Astrocyte of the cerebellum (primary cell): ENCODE measurements at regions not wholly inside any gene's neighbourhood (a gene's known extent, or its start where the extent isn't known, plus 50 kb on each side); places are given as distances from the start of the nearest gene placed in this dataset.
A peak's percentile ranks its signal among the peaks of the same experiment; 100 is the strongest.

Source experiments
- DNase-seq: peaks from one replicate; pipeline ENCODE4 v3.0.0-alpha.2; 2011; ENCODE audit warnings: low read depth
- H3K4me3 ChIP-seq: 2 replicates; pipeline ENCODE4 v1.5.1; 2011; ENCODE audit warnings: mild to moderate bottlenecking, low read depth, low read length, moderate library complexity
- in situ Hi-C: cut with HindIII; loops from 2 replicates; pipeline ENCODE4 v1.10.0; 2017; ENCODE audit warnings: low sequenced_read_pairs
- TF ChIP-seq, protein P1 (sequence below): IDR thresholded peaks from 2 replicates; pipeline ENCODE4 v1.5.1; 2012; ENCODE audit warnings: low read length, low read depth, moderate library complexity, mild to moderate bottlenecking; ENCODE audit errors: missing control alignments

DNA sequence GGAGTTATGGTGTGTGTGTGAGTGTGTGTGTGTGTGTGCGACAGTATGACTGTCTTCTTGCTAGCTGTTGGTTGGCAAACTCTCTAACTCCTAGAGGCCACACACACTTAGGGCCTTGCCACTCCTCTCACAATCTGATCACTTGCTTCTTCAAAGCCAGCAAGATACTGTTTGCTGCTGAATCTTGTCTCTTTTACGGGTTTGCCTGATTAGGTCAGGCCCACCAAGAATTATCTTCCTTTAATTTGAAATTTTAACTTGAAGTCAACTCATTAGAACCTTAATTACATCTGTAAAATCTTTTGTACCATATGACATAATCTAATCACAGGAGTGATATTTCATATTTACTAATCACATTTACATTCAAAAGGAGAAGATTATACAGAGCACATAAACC lies 359.2 kb upstream of the SGCG start:
- in situ Hi-C loops: no loop called here
- TF ChIP-seq, protein P1, sequence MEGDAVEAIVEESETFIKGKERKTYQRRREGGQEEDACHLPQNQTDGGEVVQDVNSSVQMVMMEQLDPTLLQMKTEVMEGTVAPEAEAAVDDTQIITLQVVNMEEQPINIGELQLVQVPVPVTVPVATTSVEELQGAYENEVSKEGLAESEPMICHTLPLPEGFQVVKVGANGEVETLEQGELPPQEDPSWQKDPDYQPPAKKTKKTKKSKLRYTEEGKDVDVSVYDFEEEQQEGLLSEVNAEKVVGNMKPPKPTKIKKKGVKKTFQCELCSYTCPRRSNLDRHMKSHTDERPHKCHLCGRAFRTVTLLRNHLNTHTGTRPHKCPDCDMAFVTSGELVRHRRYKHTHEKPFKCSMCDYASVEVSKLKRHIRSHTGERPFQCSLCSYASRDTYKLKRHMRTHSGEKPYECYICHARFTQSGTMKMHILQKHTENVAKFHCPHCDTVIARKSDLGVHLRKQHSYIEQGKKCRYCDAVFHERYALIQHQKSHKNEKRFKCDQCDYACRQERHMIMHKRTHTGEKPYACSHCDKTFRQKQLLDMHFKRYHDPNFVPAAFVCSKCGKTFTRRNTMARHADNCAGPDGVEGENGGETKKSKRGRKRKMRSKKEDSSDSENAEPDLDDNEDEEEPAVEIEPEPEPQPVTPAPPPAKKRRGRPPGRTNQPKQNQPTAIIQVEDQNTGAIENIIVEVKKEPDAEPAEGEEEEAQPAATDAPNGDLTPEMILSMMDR: no peak
- no peak for DNase-seq
- H3K4me3 ChIP-seq: no peak overlapping the region

DNA sequence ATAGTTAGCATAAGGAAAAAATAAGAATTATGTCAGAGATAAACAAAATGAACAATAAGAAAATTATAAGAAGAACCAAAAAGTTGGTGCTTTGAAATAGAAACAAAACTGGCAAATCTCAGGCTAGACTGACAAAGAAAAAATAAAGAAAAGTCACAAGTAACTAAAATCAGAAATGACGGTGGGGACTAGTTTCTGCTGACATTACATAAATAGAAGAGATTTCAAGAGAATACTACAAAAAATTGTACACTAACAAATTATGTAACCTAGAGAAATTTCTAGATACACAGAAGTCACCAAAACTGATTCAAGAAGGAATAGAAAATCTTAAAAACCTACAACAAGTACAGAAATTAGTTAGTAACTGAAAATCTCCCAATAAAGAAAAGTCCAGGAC lies 355.6 kb upstream of the SGCG start:
- TF ChIP-seq, protein P1: no peak
- H3K4me3 ChIP-seq: no peak overlapping the region
- DNase-seq: no peak
- in situ Hi-C loops: no loop called here

DNA sequence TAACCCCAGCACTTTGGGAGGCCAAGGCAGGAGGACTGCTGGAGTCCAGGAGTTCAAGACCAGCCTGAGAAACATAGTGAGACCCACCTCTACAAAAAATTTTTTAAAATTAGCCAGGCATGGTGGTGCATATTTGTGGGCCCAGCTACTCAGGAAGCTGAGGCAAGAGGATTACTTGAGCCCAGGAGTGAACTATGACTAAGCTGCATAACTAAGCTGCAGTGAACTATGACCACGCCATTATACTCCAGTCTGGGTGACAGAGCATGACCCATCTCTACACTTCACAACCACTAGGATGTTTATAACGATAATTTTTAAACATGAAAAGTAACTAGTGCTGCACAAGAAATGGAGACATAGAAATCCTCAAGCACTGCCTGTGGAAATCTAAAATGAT lies 352.7 kb upstream of the SGCG start:
- in situ Hi-C loops: no loop called here
- H3K4me3 ChIP-seq: no peak overlapping the region
- no peak for DNase-seq
- TF ChIP-seq, protein P1: no peak

DNA sequence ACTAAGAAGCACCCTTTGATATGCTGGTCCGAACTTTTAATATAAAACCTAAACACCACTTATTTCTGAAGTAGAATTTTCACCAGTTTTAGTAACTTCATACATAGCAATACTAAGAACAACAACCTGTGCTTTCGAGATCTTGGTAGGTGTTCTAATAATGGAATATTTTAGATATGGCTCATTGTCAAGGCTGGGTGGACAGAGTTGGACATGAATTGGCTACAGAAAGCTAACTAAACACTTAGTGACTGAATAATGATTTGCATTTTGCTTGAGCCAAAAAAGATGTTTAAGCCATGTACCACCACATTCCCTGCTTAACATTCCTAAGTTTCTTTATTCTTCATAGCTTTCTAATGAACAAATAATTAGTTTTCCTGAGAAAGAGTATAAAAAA lies 344.3 kb upstream of the SGCG start:
- TF ChIP-seq, protein P1: no peak
- in situ Hi-C loops: no loop called here

DNA sequence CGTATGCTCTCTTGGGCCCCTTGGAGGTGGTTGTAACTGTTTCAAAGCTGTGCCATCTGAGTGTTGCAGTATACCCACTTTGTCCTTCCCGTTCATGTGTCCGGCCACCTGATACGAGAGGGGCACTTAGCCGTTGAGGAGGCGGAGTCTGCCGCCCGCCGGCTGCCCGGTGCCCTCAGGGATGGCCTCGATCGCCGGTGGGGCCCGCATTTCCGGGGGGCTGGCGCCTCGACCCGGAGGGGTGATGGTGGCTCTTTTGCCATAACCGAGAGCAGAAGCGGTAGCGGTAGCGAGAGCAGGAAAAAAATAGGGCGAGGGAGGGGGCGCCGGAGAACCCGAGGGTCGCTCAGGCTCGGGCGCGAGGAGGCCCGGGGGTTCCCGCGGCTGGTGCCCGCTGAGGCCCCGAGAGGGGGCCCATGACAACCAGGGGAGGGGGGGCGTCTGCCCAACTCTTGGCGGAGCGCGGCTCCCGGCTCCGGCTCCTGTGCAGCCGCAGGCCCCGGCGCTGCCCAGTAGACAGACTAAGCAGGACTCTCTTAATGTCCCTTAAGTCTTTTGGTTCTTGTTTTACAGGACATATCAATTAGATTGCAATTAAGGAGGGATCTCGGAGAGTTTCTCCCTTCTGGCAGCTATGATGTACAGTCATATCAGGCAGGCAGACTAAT lies 342.7 kb upstream of the SGCG start:
- H3K4me3 ChIP-seq: peak overlapping the region; percentile 31
- no peak for DNase-seq
- in situ Hi-C loops: no loop called here
- TF ChIP-seq, protein P1: no peak

More for the DNA sequence above, 344.3 kb upstream of the SGCG start:
- DNase-seq: no peak
- no peak overlapping the region for H3K4me3 ChIP-seq

DNA sequence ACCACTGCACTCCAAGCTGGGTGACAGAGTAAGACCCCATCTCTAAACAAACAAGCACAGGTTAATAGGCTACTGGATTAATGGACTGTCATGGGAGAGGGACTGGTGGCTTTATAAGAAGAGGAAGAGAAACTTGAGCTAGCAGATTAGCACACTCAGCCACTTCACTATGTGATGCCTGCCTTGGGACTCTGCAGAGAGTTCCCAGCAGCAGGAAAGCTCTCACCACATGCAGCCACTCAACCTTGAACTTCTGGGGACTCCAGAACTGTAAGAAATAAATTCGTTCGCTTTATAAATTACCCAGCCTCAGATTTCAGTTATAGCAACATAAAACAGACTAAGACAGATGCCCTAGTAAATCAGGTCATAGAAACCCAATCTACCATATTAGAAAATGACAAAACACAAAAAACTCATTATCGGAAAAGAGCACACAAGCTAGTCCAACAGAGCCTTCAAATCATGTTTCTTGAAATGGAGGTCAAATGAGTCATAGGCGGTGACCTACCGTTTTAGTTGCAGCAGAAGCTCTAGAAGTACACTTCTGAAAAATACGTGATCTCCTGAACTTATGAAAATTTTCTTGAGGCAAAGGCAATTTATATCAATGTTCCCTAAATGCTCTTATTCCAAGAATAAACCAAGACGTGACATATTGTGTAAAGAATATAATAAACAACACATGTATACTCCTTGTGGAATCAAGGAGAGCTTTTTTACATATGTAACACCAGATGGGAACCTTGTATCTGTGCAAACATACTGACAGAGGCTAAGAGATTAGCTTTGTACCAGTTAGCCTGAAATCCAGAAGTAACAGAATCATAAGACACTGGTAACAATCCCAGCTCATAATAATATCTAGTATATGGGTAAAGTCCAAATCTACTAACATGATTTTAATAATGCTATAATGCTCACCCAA lies 340.9 kb upstream of the SGCG start:
- H3K4me3 ChIP-seq: no peak overlapping the region
- TF ChIP-seq, protein P1: no peak
- no peak for DNase-seq
- in situ Hi-C loops: no loop called here
